ENCODE measurements at regions not wholly inside any gene's neighbourhood (a gene's known extent, or its start where the extent isn't known, plus 50 kb on each side); places are given as distances from the start of the nearest gene placed in this dataset.

GRCh38 chr10:62959553-62959952, 143.4 kb upstream of the EGR2 start:
- no peak for DNase-seq
- H3K36me3 ChIP-seq, result no peaks in the 10 kb centered on the region
- intact Hi-C loops (cut with DNase I), result no loop called here
- H3K9ac ChIP-seq (ENCODE audit: low read depth in 2 of 2, low read length in 2 of 2), result no peak overlapping the region
- no peaks in the 10 kb centered on the region for H3K27me3 ChIP-seq
- no peak overlapping the region for H3K4me3 ChIP-seq
- H3K27ac ChIP-seq, result no peak overlapping the region
- no peak for TF ChIP-seq CTCF (IDR thresholded peaks at IDR 0.05)
- H3K4me1 ChIP-seq, result no peaks in the 10 kb centered on the region
- no peaks in the 10 kb centered on the region for H3K9me3 ChIP-seq

GRCh38 chr10:62958980-62959379, 142.8 kb upstream of the EGR2 start:
- Histone ChIP-seq H3K27ac (no peak overlapping the region), H3K4me3 (no peak overlapping the region), H3K9me3 (no peaks in the 10 kb centered on the region), H3K4me1 (no peaks in the 10 kb centered on the region), H3K9ac (ENCODE audit: low read depth in 2 of 2, low read length in 2 of 2) (no peak overlapping the region), H3K36me3 (no peaks in the 10 kb centered on the region), H3K27me3 (no peaks in the 10 kb centered on the region)
- intact Hi-C loops (cut with DNase I), result no loop called here
- TF ChIP-seq CTCF (IDR thresholded peaks at IDR 0.05), result no peak
- DNase-seq, result no peak

- Histone ChIP-seq H3K4me3 (no peak overlapping the region), H3K36me3 (no peaks in the 10 kb centered on the region), H3K9ac (ENCODE audit: low read depth in 2 of 2, low read length in 2 of 2) (no peak overlapping the region), H3K27ac (no peak overlapping the region), H3K9me3 (no peaks in the 10 kb centered on the region), H3K27me3 (no peaks in the 10 kb centered on the region), H3K4me1 (no peaks in the 10 kb centered on the region)
- no peak for TF ChIP-seq CTCF (IDR thresholded peaks at IDR 0.05)
- no peak for DNase-seq
- intact Hi-C loops (cut with DNase I), result no loop called here
These were observed 130.1 kb upstream of the EGR2 start for GRCh38 chr10:62946278-62946677.

- DNase-seq, result no peak
- intact Hi-C loops (cut with DNase I), result no loop called here
- Histone ChIP-seq H3K9me3 (no peaks in the 10 kb centered on the region), H3K27ac (no peak overlapping the region), H3K4me3 (no peak overlapping the region), H3K36me3 (no peaks in the 10 kb centered on the region), H3K4me1 (no peaks in the 10 kb centered on the region), H3K27me3 (no peaks in the 10 kb centered on the region), H3K9ac (ENCODE audit: low read depth in 2 of 2, low read length in 2 of 2) (no peak overlapping the region)
- no peak for TF ChIP-seq CTCF (IDR thresholded peaks at IDR 0.05)
These were observed 123.5 kb upstream of the EGR2 start for GRCh38 chr10:62939698-62940097.

- Histone ChIP-seq H3K9me3 (no peaks in the 10 kb centered on the region), H3K4me1 (no peaks in the 10 kb centered on the region), H3K27me3 (no peaks in the 10 kb centered on the region), H3K27ac (no peak overlapping the region), H3K36me3 (no peaks in the 10 kb centered on the region), H3K4me3 (no peak overlapping the region), H3K9ac (ENCODE audit: low read depth in 2 of 2, low read length in 2 of 2) (no peak overlapping the region)
- DNase-seq, result no peak
- TF ChIP-seq CTCF (IDR thresholded peaks at IDR 0.05), result no peak
- intact Hi-C loops (cut with DNase I), result no loop called here
These were observed 122.5 kb upstream of the EGR2 start for GRCh38 chr10:62938672-62939071.

GRCh38 chr10:62937674-62938073, 121.5 kb upstream of the EGR2 start:
- no peaks in the 10 kb centered on the region for H3K36me3 ChIP-seq
- H3K9me3 ChIP-seq, result no peaks in the 10 kb centered on the region
- H3K27ac ChIP-seq, result no peak overlapping the region
- intact Hi-C loops (cut with DNase I), result no loop called here
- no peaks in the 10 kb centered on the region for H3K27me3 ChIP-seq
- H3K4me3 ChIP-seq, result no peak overlapping the region
- TF ChIP-seq CTCF (IDR thresholded peaks at IDR 0.05), result no peak
- DNase-seq, result no peak
- no peaks in the 10 kb centered on the region for H3K4me1 ChIP-seq
- H3K9ac ChIP-seq (ENCODE audit: low read depth in 2 of 2, low read length in 2 of 2), result no peak overlapping the region

Data from colonic mucosa (tissue), 4 donors.